GM23338 (cell line): ENCODE measurements at regions not wholly inside any gene's neighbourhood (a gene's known extent, or its start where the extent isn't known, plus 50 kb on each side); places are given as distances from the start of the nearest gene placed in this dataset.

ENCODE experiments used
- ATAC-seq: fragments of 200-7000 bp; cut with Tn5 transposase; 3 replicates; pipeline ENCODE4 v1.9.1; 2020
- DNase-seq: peaks from one replicate; pipeline ENCODE4 v3.0.0-alpha.2; 2015; ENCODE audit warnings: low spot score
- H2AFZ ChIP-seq: fragments of 200-600 bp; sonication (generic); 2 replicates; pipeline ENCODE4 v1.8.0; 2016; ENCODE audit warnings: antibody characterized with exemption, mild to moderate bottlenecking, moderate library complexity
- H3F3A ChIP-seq: fragments of 200-600 bp; sonication (generic); replicated peaks from 2 replicates; pipeline ENCODE4 v1.8.0; 2017; ENCODE audit warnings: antibody characterized with exemption, mixed run types, low read depth
- H3K27ac ChIP-seq: fragments of 200-600 bp; sonication (generic); 2 replicates; pipeline ENCODE4 v1.6.1; 2016; ENCODE audit warnings: low read depth
- H3K27me3 ChIP-seq: fragments of 200-600 bp; sonication (generic); 2 replicates; pipeline ENCODE4 v1.8.0; 2016; ENCODE audit warnings: mild to moderate bottlenecking, mixed run types, moderate library complexity; ENCODE audit not compliant: insufficient read depth
- H3K36me3 ChIP-seq: fragments of 200-600 bp; sonication (generic); 2 replicates; pipeline ENCODE4 v1.8.0; 2016; ENCODE audit warnings: mild to moderate bottlenecking; ENCODE audit not compliant: insufficient read depth
- H3K4me1 ChIP-seq: fragments of 200-600 bp; sonication (generic); 2 replicates; pipeline ENCODE4 v1.8.0; 2016; ENCODE audit warnings: mild to moderate bottlenecking, moderate library complexity; ENCODE audit not compliant: insufficient read depth
- H3K4me2 ChIP-seq: fragments of 200-600 bp; sonication (generic); 2 replicates; pipeline ENCODE4 v1.7.1; 2017; ENCODE audit warnings: mixed run types
- H3K4me3 ChIP-seq: fragments of 200-600 bp; sonication (generic); 2 replicates; pipeline ENCODE4 v1.6.1; 2016; ENCODE audit warnings: mixed run types
- H3K79me2 ChIP-seq: fragments of 200-600 bp; sonication (generic); replicated peaks from 2 replicates; pipeline ENCODE4 v1.8.0; 2017; ENCODE audit warnings: mild to moderate bottlenecking; ENCODE audit not compliant: insufficient read depth
- H3K9me2 ChIP-seq: fragments of 200-600 bp; sonication (generic); 2 replicates; pipeline ENCODE4 v1.8.0; 2017; ENCODE audit not compliant: insufficient read depth
- H4K20me1 ChIP-seq: fragments of 200-600 bp; sonication (generic); replicated peaks from 2 replicates; pipeline ENCODE4 v1.8.0; 2017; ENCODE audit warnings: mild to moderate bottlenecking; ENCODE audit not compliant: insufficient read depth
- H3K27ac Mint-ChIP-seq: 2 replicates; pipeline ENCODE4 v1.8.0; 2020; ENCODE audit warnings: inconsistent platforms, mild to moderate bottlenecking, moderate library complexity, mixed read lengths
- H3K27me3 Mint-ChIP-seq: 3 replicates; pipeline ENCODE4 v1.8.0; 2022; ENCODE audit warnings: low read depth, mild to moderate bottlenecking, moderate library complexity, mixed read lengths, inconsistent platforms; ENCODE audit not compliant: insufficient read depth, poor library complexity
- H3K36me3 Mint-ChIP-seq: 3 replicates; pipeline ENCODE4 v1.8.0; 2021; ENCODE audit warnings: low read depth, mild to moderate bottlenecking, inconsistent platforms, moderate library complexity, mixed read lengths
- H3K4me1 Mint-ChIP-seq: 3 replicates; pipeline ENCODE4 v1.8.0; 2020; ENCODE audit warnings: mild to moderate bottlenecking, inconsistent platforms, mixed read lengths
- H3K4me3 Mint-ChIP-seq: 3 replicates; pipeline ENCODE4 v1.8.0; 2021; ENCODE audit warnings: moderate library complexity, mild to moderate bottlenecking, inconsistent platforms, mixed read lengths
- H3K9me3 Mint-ChIP-seq: 3 replicates; pipeline ENCODE4 v1.8.0; 2020; ENCODE audit warnings: moderate library complexity, mild to moderate bottlenecking, inconsistent platforms, mixed read lengths
- CREB1 ChIP-seq: fragments of 250-450 bp; sonication (Bioruptor Pico); IDR thresholded peaks from 2 replicates; pipeline ENCODE4 v1.5.0; 2020; ENCODE audit warnings: low read depth, mild to moderate bottlenecking, moderate library complexity
- JUNB ChIP-seq: IDR thresholded peaks from one replicate; pipeline ENCODE4 v1.6.1; 2016; ENCODE audit warnings: antibody characterized with exemption; ENCODE audit not compliant: unreplicated experiment
- NANOG ChIP-seq: IDR thresholded peaks from 2 replicates; pipeline ENCODE4 v1.6.1; 2016; ENCODE audit warnings: antibody characterized with exemption, borderline replicate concordance
- POLR2AphosphoS5 ChIP-seq: IDR thresholded peaks from 2 replicates; pipeline ENCODE4 v1.6.1; 2016; ENCODE audit warnings: antibody characterized with exemption, low read depth
- REST ChIP-seq: IDR thresholded peaks from one replicate; pipeline ENCODE4 v1.6.1; 2018; ENCODE audit warnings: antibody characterized with exemption; ENCODE audit not compliant: unreplicated experiment
- STAT1 ChIP-seq: IDR thresholded peaks from one replicate; pipeline ENCODE4 v1.6.1; 2016; ENCODE audit warnings: antibody characterized with exemption; ENCODE audit not compliant: unreplicated experiment
- ZNF114 ChIP-seq: fragments of 250-450 bp; sonication (Bioruptor Pico); IDR thresholded peaks from 2 replicates; pipeline ENCODE4 v1.5.0; 2020; ENCODE audit warnings: mild to moderate bottlenecking, moderate library complexity
- ZNF331 ChIP-seq: fragments of 250-450 bp; sonication (Bioruptor Pico); IDR thresholded peaks from 2 replicates; pipeline ENCODE4 v1.5.0; 2020; ENCODE audit warnings: low read depth, mild to moderate bottlenecking, moderate library complexity
- ZNF462 ChIP-seq: fragments of 250-450 bp; sonication (Bioruptor Pico); IDR thresholded peaks from 2 replicates; pipeline ENCODE4 v1.5.0; 2020; ENCODE audit warnings: mild to moderate bottlenecking, moderate library complexity
- TF ChIP-seq, protein P1 (sequence below), 2 experiments: fragments of 200-600 bp in 1 of 2; sonication (generic) in 1 of 2; conservative IDR thresholded peaks; 2 replicates each; pipeline versions ENCODE4 v1.5.1 to v1.6.1; 2016 to 2017; ENCODE audit warnings: antibody characterized with exemption in 2 of 2, low read depth in 2 of 2, mild to moderate bottlenecking in 2 of 2, moderate library complexity in 1 of 2
- TF ChIP-seq, protein P2 (sequence below): IDR thresholded peaks from 2 replicates; pipeline ENCODE4 v1.6.1; 2016; ENCODE audit warnings: antibody characterized with exemption

DNA sequence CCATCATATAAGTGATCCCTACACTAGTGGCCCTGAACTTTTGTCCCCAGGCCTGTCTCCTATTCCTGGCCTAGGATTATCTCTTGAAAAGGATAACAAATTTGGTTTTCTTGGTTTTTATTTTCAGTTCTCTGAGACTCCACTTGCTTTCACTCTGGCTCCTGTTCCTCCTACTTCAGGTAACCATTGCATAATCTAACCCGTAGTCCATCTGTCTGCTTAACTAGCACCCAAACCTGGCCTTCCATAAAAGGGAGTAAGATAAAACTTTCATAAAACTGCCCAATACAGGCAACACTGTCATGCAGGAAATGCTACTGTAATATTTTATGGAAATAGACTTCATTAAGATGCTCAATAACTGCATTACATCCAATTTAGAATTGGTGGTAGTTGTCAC lies 52.1 kb upstream of the RAP1GDS1 start:
- Histone ChIP-seq H3K27ac (no peak overlapping the region), H3K4me2 (no peak overlapping the region), H3K79me2 (no peaks in the 10 kb centered on the region), H3K4me1 (peaks cover 7% of the 10 kb centered on the region; the same call in 1 of the 2 replicates), H4K20me1 (no peaks in the 10 kb centered on the region), H3K36me3 (no peaks in the 10 kb centered on the region), H2AFZ (peak overlapping the region; percentile 9; the same call in 1 of the 2 replicates), H3K27me3 (no peaks in the 10 kb centered on the region), H3F3A (no peaks in the 10 kb centered on the region), H3K9me2 (no peaks in the 10 kb centered on the region), H3K4me3 (no peak overlapping the region)
- Mint-ChIP-seq H3K27ac (peak overlapping the region; percentile 41; the same call in 1 of the 2 replicates), H3K9me3 (no peaks in the 10 kb centered on the region), H3K36me3 (no peaks in the 10 kb centered on the region), H3K4me1 (peaks cover 6% of the 10 kb centered on the region; the same call in 2 of the 3 replicates), H3K4me3 (no peak overlapping the region), H3K27me3 (no peaks in the 10 kb centered on the region)
- DNase-seq (no peak), ATAC-seq (no peak)
- no peak for TF ChIP-seq POLR2AphosphoS5
- no peak for TF ChIP-seq JUNB
- TF ChIP-seq REST: no peak
- TF ChIP-seq, protein P1, sequence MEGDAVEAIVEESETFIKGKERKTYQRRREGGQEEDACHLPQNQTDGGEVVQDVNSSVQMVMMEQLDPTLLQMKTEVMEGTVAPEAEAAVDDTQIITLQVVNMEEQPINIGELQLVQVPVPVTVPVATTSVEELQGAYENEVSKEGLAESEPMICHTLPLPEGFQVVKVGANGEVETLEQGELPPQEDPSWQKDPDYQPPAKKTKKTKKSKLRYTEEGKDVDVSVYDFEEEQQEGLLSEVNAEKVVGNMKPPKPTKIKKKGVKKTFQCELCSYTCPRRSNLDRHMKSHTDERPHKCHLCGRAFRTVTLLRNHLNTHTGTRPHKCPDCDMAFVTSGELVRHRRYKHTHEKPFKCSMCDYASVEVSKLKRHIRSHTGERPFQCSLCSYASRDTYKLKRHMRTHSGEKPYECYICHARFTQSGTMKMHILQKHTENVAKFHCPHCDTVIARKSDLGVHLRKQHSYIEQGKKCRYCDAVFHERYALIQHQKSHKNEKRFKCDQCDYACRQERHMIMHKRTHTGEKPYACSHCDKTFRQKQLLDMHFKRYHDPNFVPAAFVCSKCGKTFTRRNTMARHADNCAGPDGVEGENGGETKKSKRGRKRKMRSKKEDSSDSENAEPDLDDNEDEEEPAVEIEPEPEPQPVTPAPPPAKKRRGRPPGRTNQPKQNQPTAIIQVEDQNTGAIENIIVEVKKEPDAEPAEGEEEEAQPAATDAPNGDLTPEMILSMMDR (conservative IDR thresholded peaks at IDR 0.05; ENCODE audit: low read depth in 2 of 2): no peak
- no peak for TF ChIP-seq ZNF114 (CRISPR knock-in tag)
- TF ChIP-seq STAT1: no peak
- TF ChIP-seq, protein P2, sequence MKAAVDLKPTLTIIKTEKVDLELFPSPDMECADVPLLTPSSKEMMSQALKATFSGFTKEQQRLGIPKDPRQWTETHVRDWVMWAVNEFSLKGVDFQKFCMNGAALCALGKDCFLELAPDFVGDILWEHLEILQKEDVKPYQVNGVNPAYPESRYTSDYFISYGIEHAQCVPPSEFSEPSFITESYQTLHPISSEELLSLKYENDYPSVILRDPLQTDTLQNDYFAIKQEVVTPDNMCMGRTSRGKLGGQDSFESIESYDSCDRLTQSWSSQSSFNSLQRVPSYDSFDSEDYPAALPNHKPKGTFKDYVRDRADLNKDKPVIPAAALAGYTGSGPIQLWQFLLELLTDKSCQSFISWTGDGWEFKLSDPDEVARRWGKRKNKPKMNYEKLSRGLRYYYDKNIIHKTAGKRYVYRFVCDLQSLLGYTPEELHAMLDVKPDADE: no peak
- TF ChIP-seq NANOG: no peak
- TF ChIP-seq ZNF331: no peak
- no peak for TF ChIP-seq CREB1 (CRISPR knock-in tag)

GRCh38 chr4:98204236-98204553 lies 57.0 kb upstream of the RAP1GDS1 start:
- H3K27ac Mint-ChIP-seq: no peak overlapping the region
- peaks cover 11% of the 10 kb centered on the region; the same call in 2 of the 3 replicates for H3K9me3 Mint-ChIP-seq
- no peaks in the 10 kb centered on the region for H3K27me3 Mint-ChIP-seq
- Histone ChIP-seq H3K4me3 (no peak overlapping the region), H2AFZ (peak overlapping the region; percentile 29; the same call in 1 of the 2 replicates), H4K20me1 (no peaks in the 10 kb centered on the region), H3F3A (no peaks in the 10 kb centered on the region), H3K79me2 (no peaks in the 10 kb centered on the region), H3K9me2 (no peaks in the 10 kb centered on the region), H3K4me1 (peaks cover 18% of the 10 kb centered on the region; the same call in 1 of the 2 replicates), H3K36me3 (no peaks in the 10 kb centered on the region), H3K4me2 (no peak overlapping the region), H3K27ac (no peak overlapping the region), H3K27me3 (no peaks in the 10 kb centered on the region)
- peaks cover 14% of the 10 kb centered on the region; the same call in 2 of the 3 replicates for H3K4me1 Mint-ChIP-seq
- DNase-seq: no peak
- H3K4me3 Mint-ChIP-seq: no peak overlapping the region
- ATAC-seq: no peak
- H3K36me3 Mint-ChIP-seq: peaks cover 5% of the 10 kb centered on the region; the same call in 2 of the 3 replicates
- no peak for TF ChIP-seq ZNF462 (CRISPR knock-in tag)
